HG02870 (cell line): ENCODE measurements at regions not wholly inside any gene's neighbourhood (a gene's known extent, or its start where the extent isn't known, plus 50 kb on each side); places are given as distances from the start of the nearest gene placed in this dataset.
A peak's percentile ranks its signal among the peaks of the same experiment; 100 is the strongest.
"Not testable (repeated sequence)": the region's sequence is repeated elsewhere in the genome, so short reads cannot be mapped to it uniquely, and the experiment has no call there.

Experiments
- ATAC-seq: cut with Tn5 transposase; IDR thresholded peaks from one replicate; pipeline ENCODE4 v1.9.1; 2021; ENCODE audit warnings: mild to moderate bottlenecking, moderate library complexity; ENCODE audit not compliant: unreplicated experiment

DNA sequence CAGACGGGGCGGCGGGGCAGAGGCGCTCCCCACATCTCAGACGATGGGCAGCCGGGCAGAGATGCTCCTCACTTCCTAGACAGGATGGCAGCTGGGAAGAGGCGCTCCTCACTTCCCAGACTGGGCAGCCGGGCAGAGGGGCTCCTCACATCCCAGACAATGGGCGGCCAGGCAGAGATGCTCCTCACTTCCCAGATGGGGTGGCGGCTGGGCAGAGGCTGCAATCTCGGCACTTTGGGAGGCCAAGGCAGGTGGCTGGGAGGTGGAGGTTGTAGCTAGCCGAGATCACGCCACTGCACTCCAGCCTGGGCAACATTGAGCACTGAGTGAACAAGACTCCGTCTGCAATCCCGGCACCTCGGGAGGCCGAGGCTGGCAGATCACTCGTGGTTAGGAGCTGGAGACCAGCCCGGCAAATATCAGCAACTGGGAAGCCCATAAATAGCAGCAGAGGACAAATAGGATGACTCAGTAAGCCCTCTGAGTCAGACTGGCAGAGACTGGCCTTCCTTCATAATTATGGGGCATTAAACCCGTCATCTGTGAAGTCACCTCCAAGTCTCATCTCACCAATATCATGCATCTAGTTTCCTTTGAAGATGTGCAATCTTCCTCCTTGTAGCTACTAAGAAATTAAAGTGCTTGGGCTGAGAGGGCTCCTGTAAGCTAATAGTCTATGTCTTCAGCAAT, 337.3 kb downstream of the GOLGA6L6 start:
- ATAC-seq, result not testable (repeated sequence)

DNA sequence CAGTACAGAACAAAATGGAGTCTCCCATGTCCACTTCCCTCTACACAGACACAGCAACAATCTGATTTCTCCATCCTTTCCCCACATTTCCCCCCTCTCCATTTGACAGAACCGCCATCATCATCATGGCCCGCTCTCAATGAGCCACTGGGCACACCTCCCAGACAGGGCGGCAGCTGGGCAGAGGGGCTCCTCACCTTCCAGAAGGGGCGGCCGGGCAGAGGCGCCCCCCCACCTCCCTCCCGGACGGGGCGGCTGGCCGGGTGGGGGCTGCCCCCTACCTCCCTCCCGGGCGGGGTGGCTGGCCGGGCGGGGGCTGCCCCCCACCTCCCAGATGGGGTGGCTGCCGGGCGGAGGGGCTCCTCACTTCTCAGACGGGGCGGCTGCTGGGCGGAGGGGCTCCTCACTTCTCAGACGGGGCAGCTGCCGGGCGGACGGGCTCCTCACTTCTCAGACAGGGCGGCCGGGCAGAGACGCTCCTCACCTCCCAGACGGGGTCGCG, 337.9 kb downstream of the GOLGA6L6 start:
- not testable (repeated sequence) for ATAC-seq

DNA sequence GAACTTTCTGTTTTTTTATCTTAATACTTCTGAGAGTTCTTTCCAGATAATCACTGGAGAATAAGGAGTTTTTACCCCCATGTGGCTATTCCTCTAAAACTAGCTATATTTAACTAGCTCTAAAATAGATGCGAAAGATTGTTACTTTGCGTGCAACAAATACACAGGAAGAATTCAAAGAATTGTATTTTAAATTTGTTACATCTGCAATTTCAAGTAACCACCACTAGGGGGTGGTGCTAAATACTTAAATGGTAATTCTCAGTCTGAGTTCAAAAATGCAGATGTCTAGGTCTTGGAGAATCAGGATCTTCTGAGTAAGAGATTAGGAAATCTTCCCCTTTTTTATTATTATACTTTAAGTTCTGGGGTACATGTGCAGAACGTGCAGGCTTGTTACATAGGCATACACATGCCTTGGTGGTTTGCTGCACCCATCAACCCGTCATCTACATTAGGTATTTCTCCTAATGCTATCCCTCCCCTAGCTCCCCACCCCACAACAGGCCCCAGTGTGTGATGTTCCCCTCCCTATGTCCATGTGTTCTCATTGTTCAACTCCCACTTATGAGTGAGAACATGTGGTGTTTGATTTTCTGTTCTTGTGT, 346.9 kb downstream of the GOLGA6L6 start:
- ATAC-seq, result not testable (repeated sequence)

DNA sequence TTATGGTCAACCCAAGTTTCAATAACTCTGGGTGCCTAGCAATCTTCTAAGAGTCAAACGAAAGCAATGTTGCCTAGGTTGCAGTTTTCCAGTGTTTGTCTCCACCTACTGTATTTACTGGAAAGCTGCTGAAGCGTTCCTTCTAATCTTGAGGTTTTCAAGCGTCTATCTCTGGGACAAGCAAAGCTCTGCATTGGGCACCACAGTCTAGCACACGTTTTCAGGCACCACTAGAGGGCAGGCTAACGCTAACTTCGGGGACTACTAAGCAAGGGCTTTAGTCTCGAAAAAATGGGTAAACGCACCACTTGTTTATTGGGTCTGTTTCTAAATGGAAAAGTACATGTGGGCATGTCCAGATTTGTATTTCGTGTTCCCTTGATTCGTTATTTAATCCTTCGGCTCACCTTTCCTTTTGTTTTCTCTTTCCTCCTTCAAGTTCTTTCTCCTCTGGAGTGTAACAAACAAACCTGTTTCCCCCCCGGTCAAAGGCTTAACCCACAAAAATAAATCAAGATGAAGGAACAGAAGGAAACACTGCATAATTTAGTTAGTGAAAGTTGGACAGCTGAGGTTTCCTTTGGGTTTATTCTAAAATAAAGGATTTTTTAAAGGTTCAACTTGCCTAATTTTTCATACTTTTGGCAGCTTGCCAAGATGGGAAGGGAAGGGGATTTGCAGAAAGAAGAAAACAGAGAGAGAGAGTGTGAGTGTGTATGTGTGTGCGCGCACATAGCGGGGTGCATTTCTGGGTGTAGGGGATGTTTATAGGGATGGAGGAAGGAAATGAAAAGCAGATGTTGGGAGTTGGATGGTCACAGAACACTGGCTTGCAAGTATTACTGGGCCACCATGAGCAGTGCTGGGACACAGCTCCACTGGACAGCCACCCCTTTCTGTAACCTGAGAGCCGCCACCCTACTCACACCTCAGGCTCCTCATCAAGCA, 348.3 kb downstream of the GOLGA6L6 start:
- ATAC-seq, result peak; percentile 93

DNA sequence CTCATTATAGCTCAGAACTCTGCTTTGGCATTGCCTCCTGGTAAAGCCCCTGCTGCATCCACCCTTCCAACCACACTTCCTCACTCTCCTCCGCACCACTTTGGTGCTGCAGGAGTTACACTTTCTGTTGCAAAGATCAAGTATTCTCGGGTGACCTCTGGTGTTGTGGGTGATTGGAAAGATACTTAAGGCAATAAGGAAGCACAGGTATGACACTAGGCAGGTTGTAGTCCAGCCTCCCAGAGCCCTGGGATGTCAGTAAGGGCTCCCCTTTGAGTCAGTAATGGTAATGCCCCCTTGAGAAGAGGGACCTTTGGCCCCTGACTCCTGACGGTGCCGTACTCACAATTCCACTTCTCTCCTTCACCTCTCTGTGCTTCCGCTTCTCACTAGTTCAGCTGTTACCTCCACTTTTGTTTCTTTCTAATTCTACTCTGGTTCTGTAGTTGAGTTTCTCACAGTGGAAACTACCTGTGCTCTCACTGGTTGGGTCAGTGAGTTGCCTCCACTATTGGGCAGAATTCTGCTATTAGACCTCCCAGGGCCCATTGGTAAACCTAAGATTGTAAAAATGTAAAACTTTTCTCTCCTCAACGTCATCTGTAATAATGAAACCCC, 350.0 kb downstream of the GOLGA6L6 start:
- ATAC-seq, result not testable (repeated sequence)

DNA sequence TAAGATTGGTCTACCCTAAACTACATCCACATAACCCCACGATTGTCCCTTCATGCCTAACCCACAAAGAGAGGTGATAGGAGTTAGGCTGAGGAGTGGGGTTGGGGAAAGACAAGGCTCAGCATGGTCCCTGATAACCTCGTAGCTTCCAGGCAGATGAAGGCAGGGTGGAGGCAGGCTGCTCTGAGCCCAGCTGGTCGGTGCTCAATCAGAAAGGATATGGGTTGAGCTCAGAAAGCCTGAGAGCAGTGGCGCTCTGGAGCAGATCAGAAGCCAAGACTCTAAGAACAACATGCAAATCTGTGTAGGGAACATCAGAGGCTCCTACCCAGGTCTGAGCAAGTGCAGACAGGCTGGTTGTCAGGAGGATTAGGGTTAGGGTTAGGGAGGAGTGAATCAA, 353.0 kb downstream of the GOLGA6L6 start:
- not testable (repeated sequence) for ATAC-seq

DNA sequence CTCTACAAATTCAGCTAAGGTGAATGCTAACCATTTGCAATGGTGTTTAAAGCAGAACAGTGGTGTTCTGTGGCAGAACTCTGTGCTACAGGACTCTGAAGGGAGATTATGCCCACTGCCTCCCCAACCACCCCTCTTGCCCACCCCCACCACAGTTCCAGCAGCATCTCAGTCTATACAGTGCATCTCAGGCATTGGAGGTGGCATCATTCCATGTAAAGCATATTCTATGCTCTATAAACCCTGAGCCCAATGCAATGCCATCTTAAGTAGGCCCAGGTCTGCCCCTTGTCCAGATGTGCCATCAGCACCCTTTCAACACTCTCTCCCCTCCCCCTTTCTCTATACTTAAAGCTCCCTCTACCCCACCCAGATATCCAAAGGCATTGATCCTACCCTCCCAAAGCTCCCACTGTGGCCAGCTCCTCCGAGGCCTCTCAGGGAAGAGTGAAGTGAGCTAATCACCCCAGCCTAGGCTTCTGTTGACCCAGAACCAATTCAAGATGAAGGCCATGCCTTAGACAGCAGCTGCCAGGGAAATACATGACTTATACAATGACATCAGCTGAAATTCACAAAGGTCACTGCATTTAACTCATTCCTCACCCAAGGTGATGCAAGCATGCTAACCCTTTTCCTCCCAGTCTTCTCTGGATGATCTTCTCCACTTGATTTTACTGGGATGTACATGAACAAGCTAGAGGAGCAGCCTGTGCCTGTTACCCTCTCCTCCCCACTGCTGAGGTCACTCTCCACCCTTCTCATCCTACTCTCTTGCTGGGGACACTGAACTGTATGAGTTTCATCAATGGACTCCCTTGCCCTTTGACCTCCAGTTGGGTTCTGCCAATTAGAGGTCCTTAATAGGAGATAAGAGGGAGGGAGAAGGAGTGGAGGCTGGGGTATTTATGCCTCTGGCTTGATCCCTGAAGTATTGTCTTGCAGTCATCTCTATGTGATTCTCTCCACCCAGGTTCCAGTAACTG, 353.9 kb downstream of the GOLGA6L6 start:
- not testable (repeated sequence) for ATAC-seq

DNA sequence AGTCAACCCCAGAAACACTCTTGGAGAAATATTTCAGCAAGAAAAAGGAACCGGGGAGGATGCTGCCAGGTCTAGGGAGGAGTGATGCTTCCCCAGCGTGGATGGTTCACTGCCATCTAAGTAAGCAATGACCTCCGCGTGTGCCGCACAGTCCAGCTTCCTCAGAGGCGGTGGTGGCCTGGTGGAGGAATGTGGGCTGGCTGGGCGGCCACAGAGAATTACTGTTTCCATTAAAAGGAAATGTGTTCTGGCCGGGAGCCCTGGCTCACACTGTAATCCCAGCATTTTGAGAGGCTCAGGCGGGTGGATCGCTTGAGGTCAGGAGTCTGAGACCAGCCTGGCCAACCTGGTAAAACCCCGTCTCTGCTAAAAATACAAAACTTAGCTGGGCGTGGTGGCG, 356.7 kb downstream of the GOLGA6L6 start:
- ATAC-seq, result not testable (repeated sequence)

DNA sequence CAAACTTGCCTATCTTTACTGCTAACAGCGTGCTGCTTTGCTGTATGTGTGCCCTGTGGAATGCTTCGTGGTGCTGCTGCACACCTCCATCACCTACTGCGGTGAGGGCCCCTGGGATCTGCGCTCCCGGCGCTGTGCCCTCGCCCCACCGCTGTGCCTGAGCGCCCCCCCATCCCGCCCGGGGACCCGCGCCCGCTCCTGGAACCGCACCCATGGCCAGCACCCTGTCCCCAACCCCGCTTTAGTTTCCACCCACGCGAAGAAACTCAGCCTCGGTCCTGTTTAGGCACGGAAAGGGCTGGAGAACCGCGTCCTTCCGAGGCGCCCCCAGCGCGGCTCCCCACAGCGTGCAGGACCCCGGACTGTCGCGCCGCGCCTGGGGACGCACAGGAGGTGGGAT, 373.4 kb downstream of the GOLGA6L6 start:
- ATAC-seq, result not testable (repeated sequence)

DNA sequence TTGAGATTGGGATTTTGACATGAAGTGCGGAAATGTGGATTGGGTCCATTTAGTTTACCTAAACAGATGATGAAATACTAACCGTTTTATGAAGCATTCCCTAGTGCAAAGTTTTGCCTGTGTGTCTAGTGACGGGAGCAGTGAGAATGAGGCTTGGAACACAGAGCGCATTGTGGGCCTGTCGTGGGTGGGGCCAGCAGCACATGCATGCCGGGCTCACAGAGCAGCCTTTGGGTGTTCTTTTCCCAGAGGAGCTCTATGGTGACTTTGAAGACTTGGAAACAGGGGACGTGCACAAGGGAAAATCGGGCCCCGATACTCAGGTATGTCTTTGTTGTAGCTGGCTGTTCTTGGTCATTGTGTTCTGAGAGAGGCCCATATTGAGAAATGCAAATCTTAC, 388.1 kb downstream of the GOLGA6L6 start:
- not testable (repeated sequence) for ATAC-seq

DNA sequence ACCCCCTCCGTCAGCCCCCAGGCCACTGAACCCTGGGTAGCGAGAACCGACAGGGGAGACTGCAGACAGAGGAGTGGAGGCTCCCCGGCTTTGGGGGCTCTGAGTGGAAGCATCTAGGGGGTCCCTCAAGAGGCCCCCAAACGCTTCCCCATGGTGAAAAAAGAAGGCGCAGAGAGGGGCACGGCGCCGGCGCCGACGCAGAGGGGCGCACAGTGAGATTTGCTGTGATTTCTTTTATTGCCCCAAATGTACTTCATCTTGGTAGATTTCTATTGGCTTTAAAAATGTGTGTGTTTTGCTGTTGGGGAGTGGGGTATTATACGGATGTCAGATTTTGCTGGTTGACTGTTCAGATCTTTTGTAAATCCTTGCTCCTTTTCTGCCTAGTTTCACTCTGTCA, 392.9 kb downstream of the GOLGA6L6 start:
- ATAC-seq, result not testable (repeated sequence)

DNA sequence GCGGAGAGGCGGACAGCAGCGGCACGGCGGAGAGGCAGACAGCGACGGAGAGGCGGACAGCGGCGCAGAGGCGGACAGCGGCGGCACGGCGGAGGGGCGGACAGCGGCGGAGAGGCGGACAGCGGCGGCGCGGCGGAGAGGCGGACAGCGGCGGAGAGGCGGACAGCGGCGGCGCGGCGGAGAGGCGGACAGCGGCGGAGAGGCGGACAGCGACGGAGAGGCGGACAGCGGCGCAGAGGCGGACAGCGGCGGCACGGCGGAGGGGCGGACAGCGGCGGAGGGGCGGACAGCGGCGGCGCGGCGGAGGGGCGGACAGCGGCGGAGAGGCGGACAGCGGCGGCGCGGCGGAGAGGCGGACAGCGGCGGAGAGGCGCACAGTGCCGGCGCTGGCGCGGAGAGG, 393.6 kb downstream of the GOLGA6L6 start:
- ATAC-seq, result not testable (repeated sequence)

DNA sequence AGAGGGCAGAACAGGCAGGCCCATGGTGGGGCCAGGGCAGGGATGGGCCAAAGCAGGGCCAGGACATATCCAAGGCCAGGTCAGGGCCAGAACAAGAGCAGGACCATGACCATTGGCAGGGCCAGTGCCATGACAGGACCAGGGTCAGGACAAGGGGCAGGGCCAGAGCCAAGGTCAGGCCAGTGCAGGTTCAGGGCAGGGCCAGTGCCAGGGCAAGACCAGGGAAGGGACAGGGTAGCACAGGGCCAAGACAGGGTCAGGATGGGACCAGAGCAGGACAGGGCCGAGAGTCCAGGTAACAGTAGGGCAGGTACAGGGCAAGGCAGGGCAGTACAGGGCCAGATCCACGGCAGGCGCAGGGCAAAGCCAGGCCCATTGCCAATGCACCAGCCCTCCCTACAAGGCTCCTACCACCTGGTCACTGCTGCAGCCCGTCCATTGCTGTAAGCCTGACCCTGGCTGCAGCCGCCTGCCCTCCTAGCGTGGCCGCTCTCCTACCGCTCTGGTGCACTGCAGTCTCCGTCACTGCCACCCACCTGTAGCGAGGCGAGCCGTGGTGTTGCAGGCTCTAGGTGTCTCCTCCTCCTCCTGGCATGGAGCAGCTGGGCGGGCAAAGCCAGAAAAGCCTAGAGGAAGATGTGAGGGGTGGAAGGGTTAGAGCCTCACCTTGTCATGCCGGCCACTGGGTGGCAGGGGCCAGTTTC, 397.1 kb downstream of the GOLGA6L6 start:
- not testable (repeated sequence) for ATAC-seq

DNA sequence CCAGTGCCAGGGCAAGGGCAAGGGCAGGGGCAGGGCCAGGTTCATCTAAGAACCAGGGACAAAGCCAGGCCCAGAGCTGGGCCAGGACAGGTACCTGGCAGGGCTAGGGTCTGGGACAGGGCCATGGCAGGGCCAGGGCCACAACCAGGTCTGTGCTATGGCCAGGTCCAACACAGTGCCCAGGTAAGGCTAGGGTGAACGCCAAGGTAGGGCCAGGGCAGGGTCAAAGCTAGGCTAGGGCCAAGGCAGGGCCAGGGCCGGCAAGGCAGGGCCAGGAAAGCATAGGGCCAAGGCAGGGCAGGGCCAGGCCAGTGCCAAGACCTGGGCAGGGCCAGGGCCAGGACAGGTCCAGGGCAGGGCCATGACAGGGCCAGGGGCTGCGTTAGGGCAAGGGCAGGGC, 398.7 kb downstream of the GOLGA6L6 start:
- not testable (repeated sequence) for ATAC-seq

DNA sequence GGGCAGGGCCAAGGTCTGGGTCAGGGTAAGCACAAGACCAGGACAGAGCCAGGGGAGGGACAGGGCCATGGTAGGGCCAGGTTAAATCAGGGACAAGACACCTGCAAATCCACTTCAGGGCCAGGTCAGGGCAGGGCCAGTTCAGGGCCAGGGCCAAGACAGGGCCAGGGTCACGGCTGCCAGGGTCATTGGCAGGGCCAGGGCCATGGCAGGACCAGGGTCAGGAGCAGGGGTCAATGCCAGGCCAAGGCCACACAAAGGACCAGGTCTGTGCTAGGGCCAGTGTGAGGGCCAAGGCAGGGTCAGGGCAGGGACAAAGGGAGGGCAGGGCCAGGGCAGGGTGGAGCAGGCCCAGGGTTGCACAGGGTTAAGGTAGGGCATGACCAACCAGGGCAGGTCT, 399.2 kb downstream of the GOLGA6L6 start:
- ATAC-seq, result not testable (repeated sequence)

DNA sequence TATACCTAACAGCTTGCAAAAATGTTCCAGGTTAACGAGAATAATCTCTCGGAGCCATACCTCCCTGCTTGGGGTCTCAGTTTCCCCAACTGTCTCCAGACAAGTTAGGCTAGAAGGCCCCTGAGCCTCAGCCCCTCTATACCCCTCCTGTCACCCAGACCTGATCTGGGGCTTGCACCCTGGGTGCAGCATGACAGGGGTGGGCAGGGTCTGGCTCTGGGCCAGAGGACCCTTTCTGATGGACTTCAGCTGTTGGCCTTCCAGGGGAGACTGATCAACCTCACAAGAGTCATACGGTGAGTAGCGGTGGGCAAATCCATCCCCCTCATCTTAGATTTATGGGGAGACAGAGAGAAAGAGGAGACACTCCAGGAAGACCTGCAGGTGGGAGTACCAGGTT, 416.9 kb downstream of the GOLGA6L6 start:
- not testable (repeated sequence) for ATAC-seq

DNA sequence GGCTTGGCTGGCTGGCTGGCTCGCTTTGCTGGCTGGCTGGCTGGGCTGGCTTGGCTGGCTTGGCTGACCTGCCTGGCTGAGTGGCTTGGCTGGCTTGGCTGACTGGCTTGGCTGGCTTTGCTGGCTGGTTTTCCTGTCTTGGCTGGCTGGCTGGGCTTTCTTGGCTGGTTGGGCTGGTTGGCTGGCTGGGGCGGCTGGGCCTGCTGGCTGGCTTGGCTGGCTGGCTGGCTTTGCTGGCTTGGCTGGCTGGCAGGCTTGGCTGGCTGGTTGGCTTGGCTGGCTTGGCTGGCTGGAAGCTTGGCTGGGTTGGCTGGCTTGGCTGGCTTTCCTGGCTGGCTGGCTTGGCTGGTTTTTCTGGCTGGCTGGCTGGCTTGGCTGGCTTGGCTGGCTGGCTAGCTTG, 435.6 kb downstream of the GOLGA6L6 start:
- no peak for ATAC-seq

DNA sequence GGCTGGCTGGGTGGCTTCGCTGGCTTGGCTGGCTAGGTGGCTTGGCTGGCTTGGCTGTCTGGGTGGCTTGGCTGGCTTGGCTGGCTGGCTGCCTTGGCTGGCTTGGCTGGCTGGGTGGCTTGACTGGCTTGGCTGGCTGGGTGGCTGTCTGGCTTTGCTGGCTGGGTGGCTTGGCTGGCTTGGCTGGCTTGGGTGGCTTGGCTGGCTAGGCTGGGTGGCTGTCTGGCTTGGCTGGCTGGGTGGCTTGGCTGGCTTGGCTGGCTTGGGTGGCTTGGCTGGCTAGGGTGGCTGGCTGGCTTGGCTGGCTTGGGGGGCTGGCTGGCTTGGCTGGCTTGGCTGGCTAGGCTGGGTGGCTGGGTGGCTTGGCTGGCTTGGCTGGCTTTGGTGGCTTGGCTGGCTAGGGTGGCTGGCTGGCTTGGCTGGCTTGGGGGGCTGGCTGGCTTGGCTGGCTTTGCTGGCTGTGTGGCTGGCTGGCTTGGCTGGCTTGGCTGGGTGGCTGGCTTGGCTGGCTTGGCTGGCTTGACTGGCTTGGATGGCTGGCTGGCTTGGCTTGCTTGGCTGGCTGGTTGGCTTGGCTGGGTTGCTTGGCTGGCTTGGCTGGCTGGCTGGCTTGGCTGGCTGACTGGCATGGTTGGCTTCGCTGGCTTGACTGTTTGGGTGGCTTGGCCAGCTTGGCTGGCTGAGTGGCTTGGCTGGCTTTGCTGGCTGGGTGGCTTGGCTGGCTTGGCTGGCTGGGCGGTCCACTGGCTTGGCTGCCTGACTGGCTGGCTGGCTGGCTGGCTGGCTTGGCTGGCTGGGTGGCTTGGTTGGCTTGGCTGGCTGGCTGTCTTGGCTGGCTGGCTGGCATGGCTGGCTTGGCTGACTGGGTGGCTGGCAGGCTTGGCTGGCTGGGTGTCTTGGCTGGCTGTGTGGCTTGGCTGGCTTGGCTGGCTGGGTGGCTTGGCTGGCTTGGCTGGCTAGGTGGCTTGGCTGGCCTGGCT, 436.3 kb downstream of the GOLGA6L6 start:
- not testable (repeated sequence) for ATAC-seq
